Daoy (cell line): ENCODE measurements at regions not wholly inside any gene's neighbourhood (a gene's known extent, or its start where the extent isn't known, plus 50 kb on each side); places are given as distances from the start of the nearest gene placed in this dataset.
"Not testable (repeated sequence)": the region's sequence is repeated elsewhere in the genome, so short reads cannot be mapped to it uniquely, and the experiment has no call there.

ENCODE experiments used
- DNase-seq: peaks from one replicate; pipeline ENCODE4 v3.0.0-alpha.2; 2015; ENCODE audit warnings: low read depth

- no peak for DNase-seq
Observed at GRCh38 chr7:9709216-9709615, 1264.5 kb upstream of the PHF14 start.

- DNase-seq: no peak
Observed at GRCh38 chr7:9711259-9711918, 1262.3 kb upstream of the PHF14 start.

GRCh38 chr7:9718071-9718661 lies 1255.5 kb upstream of the PHF14 start:
- no peak for DNase-seq

- DNase-seq: no peak
Observed at GRCh38 chr7:9719303-9719702, 1254.4 kb upstream of the PHF14 start.

- no peak for DNase-seq
Observed at GRCh38 chr7:9719721-9720120, 1254.0 kb upstream of the PHF14 start.

GRCh38 chr7:9725940-9726663 lies 1247.6 kb upstream of the PHF14 start:
- DNase-seq: not testable (repeated sequence)

GRCh38 chr7:9726811-9727210 lies 1246.9 kb upstream of the PHF14 start:
- not testable (repeated sequence) for DNase-seq

- not testable (repeated sequence) for DNase-seq
Observed at GRCh38 chr7:9727467-9727869, 1246.2 kb upstream of the PHF14 start.

GRCh38 chr7:9728014-9728657 lies 1245.5 kb upstream of the PHF14 start:
- DNase-seq: not testable (repeated sequence)

GRCh38 chr7:9752033-9752432 lies 1221.6 kb upstream of the PHF14 start:
- DNase-seq: no peak

GRCh38 chr7:9761224-9761623 lies 1212.4 kb upstream of the PHF14 start:
- no peak for DNase-seq

GRCh38 chr7:9776900-9777299 lies 1196.8 kb upstream of the PHF14 start:
- DNase-seq: no peak

GRCh38 chr7:9778367-9778766 lies 1195.3 kb upstream of the PHF14 start:
- no peak for DNase-seq

- no peak for DNase-seq
Observed at GRCh38 chr7:9781710-9782109, 1192.0 kb upstream of the PHF14 start.

GRCh38 chr7:9782275-9782674 lies 1191.4 kb upstream of the PHF14 start:
- DNase-seq: no peak

- DNase-seq: no peak
Observed at GRCh38 chr7:9785211-9785610, 1188.5 kb upstream of the PHF14 start.

- no peak for DNase-seq
Observed at GRCh38 chr7:9796241-9796640, 1177.4 kb upstream of the PHF14 start.

GRCh38 chr7:9822458-9823290 lies 1151.0 kb upstream of the PHF14 start:
- no peak for DNase-seq

- DNase-seq: no peak
Observed at GRCh38 chr7:9835199-9835598, 1138.5 kb upstream of the PHF14 start.

GRCh38 chr7:9836671-9837070 lies 1137.0 kb upstream of the PHF14 start:
- no peak for DNase-seq

- no peak for DNase-seq
Observed at GRCh38 chr7:9842301-9842700, 1131.4 kb upstream of the PHF14 start.

GRCh38 chr7:9846902-9847301 lies 1126.8 kb upstream of the PHF14 start:
- DNase-seq: no peak
